ENCODE measurements at regions not wholly inside any gene's neighbourhood (a gene's known extent, or its start where the extent isn't known, plus 50 kb on each side); places are given as distances from the start of the nearest gene placed in this dataset.
A peak's percentile ranks its signal among the peaks of the same experiment; 100 is the strongest.

DNA sequence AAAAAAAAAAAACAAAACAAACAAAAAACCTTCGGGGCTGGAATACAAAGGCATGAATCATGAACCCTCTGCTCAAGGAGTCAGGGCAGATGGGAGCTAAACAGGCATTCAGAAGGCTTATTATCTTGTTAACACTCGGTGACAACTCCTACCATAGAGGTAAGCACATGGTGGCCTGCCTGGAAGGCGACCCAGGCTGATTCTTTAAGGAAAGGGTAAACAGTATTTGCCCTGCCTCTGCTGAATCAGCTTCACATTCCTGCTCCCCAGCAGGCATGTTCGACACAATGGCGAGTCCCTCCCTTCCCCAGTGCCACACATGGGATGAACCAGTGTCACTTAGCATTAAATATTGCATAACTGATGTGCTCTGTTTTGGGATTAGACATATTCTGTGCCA, 191.9 kb downstream of the ARL4C start:
- DNase-seq, result no peak

DNA sequence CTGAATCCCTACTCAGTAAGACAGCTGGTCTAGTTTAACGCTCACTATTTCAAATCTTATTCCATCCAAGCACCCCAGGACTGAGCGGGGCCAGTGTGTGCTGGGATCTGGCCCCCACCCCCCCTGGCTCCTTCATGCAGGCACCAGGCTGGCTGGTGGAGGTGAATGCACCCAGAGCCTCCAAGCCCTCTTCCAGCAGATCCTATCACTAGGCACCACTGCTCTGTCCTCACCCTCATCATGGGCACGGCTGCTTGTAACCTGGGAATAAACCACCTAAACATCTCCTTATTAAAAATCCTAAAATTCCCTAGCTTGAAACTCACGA, 194.3 kb downstream of the ARL4C start:
- no peak for DNase-seq

DNA sequence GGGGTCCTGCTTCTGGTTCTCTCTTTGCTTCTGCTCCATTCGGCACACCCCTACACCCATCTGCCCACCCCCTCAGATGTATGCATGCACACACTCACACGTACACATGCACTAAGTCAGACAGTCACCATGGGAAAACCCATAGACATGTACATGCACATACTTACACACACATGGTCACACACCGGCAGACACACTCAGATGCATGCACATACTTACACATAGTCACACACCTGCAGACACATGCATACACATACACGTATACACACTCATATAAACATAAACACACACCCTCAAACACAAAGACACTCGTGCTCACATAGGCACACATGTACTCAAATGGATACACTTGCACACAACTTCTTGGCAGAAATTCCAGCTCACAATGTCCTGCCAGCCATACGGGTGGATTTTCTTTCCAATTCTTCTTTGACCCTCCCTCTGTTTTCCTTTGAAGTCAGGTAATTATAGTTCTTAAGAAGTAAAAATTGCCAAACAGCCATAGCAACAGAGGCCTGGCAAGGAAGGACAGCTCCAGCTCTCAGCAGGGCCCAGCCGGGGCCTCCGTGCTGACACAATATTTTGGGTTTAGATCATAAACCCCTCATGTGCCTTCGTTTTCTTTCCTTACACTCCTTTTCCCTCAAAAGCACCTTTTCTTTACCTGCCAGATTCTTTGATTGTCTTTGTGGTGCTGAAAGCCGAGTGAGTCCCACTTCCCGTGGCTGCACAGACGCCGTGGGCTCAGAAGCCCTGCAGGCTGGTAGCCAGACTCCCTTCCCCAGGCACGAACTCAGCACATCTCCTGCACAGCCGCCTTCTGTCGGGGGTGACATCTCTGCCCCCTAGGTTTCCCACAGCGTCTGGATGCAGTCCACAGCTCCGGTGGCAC, 195.7 kb downstream of the ARL4C start:
- DNase-seq, result no peak

DNA sequence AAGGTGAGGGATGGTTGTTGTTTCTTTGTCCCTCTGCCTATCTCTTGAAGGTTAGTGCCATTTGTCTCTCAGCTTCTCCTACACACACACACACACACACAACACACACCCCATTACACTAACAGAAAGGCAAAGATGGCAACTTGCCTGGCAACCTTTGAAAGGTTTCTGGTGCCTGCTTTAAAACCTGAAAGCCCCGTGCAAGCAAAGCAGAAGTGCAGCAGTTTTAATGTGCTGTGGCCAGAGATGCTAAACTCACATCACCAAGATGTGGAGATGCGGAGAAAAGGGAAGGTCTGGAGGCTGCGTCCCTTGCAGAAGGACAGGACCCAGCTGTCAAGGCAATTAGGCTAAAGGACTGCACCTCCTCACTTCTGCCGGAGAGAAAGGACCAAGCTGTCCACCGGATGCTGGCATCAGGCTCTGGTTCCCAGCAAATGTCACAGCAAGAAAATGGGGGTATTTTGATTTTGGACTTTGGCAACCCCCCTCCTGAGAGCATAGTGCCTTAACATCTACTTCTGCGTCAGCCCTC, 196.4 kb downstream of the ARL4C start:
- DNase-seq, result no peak

DNA sequence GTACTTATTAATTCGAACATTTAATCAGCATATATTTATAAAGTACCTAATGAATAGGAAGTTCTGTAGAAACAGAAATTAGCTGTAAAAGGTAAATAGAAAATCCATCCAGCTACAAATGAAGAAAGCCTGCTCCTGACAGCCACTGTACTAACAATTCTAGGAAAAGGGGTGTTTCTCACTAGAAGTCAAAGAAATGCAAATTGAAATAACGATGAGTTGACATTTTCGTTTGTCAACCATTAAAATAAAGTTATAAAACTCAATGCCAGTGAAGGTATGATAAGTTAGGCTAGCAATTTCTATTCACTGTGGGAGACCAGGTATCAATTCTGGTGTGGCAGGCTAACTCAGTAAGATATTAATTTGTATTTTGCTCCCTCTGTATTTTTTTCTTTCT, 198.0 kb downstream of the ARL4C start:
- no peak for DNase-seq

DNA sequence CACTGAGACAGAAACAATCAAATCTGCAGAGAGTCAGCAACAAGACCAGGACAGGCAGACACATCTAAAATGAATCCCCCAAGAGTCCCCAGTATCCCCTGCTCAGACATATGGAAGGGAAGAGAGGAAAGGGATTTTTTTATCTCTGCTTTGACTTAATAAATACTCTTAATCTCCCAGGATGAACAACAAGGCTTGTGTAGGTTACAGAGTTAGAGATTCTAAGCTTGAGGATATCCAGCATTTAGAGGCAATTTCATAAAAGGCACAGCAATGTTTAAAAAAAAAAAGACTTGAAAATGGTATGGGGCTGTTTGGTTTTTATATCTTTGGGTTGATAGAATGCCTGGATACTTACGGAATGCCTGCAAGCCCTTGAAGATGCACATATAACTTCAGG, 199.9 kb downstream of the ARL4C start:
- DNase-seq, result no peak

DNA sequence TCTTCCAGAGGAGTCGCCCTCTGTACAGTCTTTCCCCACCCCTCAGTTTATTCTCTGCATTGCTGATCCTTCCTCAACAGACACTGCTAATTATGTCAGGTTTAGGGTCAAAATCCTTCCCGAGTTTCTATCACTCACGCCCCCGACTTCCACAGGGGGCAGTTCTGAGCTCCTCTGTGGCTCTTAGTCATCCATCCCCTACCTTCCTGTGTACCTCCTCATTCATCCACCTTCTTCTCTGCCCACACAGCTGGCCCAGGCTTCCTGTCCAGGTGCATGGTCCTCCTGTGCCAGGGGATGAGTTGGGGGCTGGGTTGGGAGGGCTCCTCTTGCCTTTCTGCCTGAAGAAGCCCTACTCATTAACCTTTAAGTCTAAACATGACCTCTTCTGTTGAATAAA, 202.9 kb downstream of the ARL4C start:
- DNase-seq, result no peak

DNA sequence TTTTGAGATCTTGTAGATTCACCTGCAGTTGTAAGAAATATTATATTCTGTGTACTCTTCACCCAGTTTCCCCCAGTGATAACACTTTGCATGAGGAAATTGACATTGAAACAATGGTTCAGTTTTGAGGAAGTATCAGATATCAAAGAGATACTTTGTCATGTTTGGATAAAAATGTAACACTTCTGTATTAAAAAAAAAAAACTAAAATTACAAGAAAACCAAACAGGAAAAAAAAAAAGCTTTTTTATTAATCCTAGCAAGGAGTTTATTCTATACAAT, 204.0 kb downstream of the ARL4C start:
- no peak for DNase-seq

DNA sequence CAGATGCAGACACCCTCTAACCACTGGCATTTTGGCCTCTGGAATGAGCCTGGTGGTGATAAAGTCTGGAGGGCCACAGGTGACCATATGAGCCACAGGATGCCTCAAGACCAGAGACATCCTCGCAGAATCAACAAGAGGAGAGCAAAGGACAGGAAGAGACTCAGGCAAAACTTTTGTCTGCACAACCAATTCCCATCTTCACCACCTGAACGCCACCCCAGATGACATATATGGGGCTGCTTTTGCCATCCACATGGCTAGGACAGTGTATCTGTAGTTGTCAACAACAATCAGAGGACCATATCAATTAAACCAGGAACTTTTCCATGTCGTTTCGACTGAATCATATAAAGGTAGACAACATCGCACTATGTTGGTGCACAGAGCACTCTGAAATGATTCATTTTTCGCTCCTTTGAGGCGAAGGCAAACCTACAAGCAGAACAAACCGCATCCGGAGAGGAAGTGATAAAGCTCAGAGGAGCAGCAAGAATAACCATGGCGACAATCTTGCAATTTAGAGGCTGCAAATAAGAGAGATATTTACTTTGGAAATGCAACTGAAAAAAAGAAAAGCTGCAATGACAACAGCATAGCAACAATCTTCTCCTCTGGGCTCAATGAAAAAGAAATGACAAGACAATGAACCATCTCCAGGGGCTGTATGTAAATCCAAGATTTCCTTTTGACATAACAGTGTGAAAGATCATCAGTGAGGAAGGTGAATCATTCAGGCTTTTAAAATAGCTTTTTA, 204.5 kb downstream of the ARL4C start:
- peak; percentile 25 for DNase-seq

DNA sequence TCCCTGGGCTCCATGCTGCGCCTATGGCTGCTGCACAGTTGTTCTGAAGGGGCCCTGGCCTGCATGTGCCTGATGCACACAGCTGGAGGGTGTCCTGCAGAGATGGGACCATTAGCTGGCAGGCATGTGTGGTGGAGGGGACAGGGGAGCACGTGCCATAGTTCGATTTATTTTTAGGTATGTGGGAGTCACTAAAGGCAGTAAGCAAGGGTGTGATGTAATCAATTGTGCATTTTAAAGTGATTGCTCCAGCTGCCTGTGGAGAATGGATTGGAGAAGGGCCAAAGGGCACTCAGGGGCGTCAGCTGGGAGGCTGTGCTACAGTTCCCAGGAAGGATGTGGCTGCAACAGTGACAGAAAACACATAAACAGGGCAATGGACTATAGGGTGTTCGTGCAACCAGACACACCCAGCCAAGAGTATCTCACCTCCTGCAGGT, 205.1 kb downstream of the ARL4C start:
- DNase-seq, result peak; percentile 91

DNA sequence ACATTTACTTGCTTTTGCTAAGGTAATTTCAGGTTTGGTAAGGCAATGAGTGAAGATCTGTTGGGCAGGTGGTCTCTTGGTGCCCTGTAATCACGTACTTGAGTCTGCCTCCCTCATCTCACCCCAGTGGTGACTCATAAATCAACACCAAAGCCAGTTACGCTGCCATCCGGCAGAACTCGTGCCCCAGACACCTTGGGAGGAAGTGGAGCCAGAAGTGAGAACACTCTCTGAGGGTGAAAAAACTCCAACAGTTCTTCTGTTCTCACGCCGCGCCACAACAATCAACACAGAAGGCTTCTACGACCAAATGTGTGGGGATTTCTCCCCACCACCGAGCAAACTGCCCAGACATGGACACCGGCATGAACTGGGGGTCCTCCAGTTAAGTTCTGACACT, 206.2 kb downstream of the ARL4C start:
- no peak for DNase-seq

DNA sequence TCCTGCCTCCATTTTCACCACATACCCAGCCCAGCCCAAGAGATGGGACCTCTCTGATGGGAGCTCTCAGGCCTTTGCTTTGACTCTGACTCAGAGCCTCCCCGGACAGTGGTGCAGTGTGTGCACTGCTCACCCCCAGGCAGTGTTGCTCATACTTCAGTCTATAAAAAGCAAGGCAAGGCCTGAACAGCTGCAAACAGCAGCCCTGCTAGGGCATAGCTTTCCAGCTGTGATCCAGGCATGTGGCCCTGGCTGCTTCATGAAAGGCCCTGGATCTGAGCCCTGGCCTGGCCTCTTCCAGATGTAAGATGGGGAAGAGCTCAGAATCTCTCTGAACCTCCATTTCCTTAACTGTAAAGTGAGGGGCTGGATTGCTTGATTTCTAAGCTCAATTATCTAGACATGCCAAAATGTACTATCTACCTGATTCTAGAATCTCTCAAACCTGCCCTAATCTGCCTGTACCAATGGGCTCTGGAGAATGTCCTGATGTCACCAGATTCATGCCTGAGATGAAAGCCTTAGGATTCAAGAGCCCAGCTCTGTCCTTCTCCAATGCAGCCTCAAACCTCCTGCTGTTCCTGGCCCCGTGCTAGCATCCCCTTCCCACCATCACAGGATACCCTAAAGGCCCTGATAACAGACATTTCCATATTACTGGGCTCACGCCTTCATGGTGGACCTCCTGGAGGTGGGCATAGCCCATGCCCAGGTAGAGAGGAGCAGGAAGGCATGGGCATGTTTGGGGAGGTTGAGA, 206.9 kb downstream of the ARL4C start:
- DNase-seq, result no peak

DNA sequence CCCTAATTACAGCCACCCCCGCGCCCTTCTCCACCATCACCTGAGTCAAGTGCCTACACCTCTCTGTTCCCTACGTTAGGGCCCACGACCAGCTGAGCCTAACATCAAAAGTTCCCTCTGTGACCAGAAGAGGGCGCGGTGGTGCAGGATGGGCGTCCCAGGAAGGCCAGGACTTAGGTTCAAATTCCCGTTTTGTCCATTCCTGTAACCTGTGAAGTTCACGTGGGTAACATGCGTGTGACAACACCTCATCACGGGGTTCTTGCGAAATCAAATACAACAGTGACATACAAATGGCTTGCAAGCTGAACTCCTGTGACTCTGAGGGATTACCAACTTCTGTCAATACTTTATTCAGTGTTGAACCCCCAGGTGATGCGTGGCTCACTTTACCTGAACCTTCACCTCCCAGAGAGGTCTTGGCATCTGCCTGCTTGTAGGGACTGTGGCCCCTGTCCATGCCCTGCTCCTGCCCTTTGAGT, 207.9 kb downstream of the ARL4C start:
- peak; percentile 47 for DNase-seq

DNA sequence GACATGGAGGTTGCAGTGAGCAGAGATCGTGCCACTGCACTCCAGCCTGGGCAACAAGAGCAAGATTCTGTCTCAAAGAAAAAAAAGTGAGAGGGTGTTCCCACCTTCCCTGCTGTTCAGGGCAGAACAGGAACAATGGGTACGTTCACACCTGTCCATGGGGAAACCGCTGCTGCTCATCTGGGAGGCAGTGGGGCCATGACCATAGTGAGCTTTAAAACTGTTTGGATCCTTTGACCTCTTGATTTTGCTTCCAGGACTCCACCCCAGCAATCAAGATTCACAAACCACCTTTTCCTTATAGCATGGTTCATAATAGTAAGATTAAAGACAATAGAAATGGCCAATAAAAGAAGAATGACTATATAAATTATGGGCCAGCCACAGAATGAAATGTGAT, 209.2 kb downstream of the ARL4C start:
- DNase-seq, result no peak

DNA sequence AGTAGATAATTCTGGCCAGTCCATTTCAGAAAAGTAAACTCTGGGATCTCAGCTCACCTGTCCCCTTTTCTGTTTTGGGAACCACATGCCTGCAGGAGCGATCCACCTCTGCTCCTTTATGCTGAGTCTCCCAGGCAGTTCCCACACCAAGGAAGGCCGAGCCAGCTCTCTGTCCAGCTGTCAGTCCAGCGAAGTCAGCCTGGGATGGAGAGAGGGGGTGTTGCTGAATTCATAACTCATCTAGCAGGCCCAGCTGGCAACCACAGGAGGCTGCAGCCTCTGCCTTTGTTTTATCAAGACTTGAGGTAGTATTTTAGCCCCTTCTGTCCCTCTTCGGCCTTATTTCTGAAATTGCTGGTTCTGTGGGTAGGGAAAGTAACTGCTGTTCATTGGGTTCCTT, 209.9 kb downstream of the ARL4C start:
- no peak for DNase-seq

DNA sequence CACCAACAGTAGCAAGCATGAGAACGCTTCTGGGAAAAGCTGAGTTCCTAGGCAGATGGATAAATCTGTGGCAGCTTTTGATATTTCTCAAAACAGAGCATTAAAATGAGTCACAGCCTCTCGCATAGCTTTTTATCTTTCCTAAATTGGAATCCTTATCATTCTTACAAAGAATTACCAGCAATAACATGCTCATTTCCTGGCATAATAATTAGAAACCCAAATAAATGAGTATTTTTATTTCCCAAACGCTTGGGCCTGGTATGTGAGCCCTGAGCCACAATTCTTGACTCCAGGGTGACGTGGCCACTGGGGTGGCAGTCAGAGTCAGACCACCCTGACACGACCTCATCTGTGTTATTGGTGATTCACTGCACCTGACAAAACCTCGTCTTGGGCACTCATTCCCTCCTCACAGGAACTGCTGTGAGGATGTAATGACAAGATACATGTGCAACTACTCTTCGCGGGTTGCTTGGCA, 210.7 kb downstream of the ARL4C start:
- DNase-seq, result no peak

DNA sequence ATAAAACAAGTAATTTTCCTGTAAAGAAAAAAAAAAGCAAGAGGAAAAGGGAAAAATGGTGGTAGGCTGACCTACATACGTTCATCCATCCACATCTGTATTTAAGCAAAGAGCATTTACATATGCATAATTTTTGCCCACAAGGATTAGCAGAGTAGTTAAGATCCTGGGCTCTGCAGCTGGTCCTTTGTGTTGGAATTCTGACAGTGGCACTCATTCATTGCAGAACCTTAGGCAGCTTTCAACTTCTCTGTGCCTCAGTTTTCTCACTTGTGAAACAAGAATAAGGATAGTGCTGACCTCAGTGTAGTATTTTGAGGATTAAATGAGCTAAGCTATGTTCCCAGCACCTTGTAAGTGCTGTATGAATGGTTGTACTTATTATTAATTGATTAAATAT, 211.3 kb downstream of the ARL4C start:
- DNase-seq, result no peak

DNA sequence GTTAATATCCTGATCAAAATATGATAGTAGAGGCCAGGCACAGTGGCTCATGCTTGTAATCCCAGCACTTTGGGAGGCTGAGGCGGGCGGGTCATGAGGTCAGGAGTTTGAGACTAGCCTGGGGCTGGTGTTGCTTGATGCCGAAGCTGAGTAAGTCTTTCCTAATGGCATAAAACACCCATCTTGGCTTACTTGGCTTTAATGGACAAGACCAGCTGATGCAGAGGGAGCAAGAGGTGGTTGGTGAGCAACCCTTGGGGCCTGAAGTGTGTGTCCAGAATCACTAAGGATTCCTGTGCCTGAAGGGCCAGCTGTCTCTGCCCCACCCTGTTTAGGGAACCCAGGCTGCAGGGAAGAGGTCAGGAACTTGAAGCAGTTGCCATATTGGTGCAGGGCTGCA, 217.2 kb downstream of the ARL4C start:
- DNase-seq, result no peak

DNA sequence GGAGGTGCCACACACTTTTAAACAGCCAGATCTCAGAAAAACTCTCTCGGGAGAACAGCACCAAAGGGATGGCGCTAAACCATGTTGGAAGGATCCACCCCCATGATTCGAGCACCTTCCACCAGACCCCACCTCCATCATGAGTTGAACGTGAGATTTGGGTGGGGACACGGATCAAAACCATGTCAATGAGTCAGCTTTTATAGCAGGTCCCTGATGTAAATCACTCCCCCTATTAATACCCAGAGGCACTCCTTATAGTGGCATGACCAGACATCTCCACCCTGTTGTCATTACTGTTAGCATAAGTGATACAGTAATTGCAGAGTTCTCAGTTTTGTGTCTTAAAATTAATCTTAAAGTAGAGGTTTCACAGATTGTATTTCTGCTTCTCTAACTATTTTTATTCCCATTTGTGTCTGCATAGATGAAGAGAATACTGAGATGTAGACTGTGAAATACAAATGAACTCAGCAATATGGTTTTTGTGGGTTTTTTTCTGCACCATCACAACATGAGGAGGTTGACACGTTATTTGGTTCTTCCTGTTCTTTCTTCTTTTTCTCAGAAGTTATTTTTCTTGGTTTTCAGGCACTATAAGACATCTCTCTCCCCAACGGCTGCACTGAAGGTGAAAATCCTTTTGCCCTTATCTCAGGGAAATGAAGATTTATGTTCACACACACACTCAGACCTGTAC, 218.2 kb downstream of the ARL4C start:
- no peak for DNase-seq

DNA sequence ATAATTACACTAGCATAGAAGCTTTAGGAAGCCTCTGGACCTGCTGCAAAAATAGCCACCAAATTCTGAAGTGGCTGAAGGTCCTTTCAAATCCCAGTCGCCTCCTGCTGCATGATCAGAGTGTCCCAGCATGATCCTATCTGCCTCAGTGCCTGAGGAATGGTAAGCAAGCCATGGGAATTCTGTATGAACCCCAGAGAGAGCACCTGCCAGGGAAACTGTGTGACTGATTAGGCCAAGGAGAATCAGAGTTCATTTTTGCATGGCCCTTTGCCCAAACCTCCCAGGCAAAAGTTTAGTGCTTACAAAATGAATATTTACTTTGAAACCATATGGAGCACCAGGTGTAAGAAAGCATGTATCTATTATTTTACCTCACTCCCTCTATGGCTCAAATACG, 221.4 kb downstream of the ARL4C start:
- DNase-seq, result no peak

DNA sequence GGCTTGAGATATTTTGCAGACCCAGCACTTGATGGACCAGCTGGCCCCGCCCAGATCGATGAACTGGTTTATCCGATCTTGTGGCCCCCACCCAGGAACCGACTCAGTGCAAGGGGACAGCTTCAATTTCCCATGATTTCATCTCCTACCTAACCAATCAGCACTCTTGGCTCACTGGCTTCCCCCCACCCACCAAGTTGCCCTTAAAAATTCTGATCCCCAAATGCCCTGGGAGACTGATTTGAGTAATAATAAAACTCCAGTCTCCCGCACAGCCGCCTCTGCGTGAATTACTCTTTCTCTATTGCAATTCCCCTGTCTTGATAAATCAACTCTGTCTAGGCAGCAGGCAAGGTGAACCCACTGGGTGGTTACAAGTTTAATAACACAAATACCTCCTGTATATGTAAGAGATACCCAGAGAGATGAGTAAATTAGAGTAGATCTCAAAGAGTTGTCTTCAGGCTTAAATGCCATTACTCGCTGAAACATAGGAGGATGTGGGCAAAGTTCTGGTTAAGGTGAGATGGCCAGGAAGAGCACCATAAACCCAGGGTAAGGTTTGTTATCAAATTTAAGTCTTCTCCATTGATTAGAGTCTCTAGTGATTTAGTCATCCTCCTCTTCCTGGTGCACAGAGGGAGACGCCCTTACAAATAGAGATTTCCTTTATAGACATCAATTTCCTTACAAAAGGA, 222.8 kb downstream of the ARL4C start:
- DNase-seq, result no peak
